ENCODE measurements at regions not wholly inside any gene's neighbourhood (a gene's known extent, or its start where the extent isn't known, plus 50 kb on each side); places are given as distances from the start of the nearest gene placed in this dataset.

DNA sequence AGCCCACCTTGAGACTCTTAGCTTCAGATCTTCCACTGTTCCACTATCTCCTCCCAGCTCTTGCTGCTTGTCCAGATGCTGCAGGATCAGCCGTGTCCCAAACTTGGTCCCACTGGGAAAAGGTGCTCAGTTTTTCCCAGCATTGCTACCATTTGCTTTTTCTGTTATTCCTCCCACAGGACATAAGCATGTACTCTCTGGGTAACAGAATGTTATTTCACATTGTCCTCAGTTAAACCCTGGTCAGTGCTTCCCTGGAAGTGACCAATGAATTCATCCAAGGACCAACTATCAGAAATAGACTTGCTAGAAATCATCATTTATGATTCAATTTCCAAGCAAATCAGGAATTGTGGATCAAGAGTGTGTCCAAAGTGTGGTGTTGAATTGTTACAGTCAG, 179.2 kb upstream of the ZNF32 start:
- Mint-ChIP-seq H3K4me3 (no peak overlapping the region), H3K36me3 (ENCODE audit: low read depth) (no peaks in the 10 kb centered on the region), H3K27ac (no peak overlapping the region), H3K4me1 (peaks cover 2% of the 10 kb centered on the region), H3K27me3 (peaks cover 12% of the 10 kb centered on the region)
- no peak for DNase-seq
- no peak for ATAC-seq
- no peaks in the 10 kb centered on the region for H3K9me3 ChIP-seq (ENCODE audit: control insufficient read depth, low read length, poor library complexity, severe bottlenecking)

DNA sequence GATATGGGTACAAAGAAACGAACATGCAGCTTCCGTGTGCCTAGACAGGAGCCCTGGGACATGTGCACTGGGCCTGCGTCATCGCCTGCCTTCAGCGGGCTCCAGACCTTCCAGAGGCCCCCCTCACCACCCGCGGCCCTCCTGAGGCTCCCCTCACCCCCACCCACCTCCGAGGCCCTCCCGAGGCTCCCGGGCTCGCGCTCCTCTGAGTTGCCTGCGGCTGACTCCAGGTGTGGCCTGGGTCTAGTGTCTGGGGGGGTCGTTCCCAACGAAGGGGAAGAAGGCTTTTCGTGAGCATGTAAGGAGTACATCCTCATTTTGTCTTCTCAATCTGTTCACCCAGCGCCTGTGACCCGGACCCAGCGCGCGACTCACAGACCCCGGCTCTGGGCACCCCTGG, 177.3 kb upstream of the ZNF32 start:
- peaks cover 11% of the 10 kb centered on the region for H3K4me1 Mint-ChIP-seq
- H3K27ac Mint-ChIP-seq: no peak overlapping the region
- no peaks in the 10 kb centered on the region for H3K9me3 ChIP-seq (ENCODE audit: control insufficient read depth, low read length, poor library complexity, severe bottlenecking)
- ATAC-seq (no peak), DNase-seq (no peak)
- H3K27me3 Mint-ChIP-seq: peaks cover 12% of the 10 kb centered on the region
- H3K4me3 Mint-ChIP-seq: no peak overlapping the region
- no peaks in the 10 kb centered on the region for H3K36me3 Mint-ChIP-seq (ENCODE audit: low read depth)

DNA sequence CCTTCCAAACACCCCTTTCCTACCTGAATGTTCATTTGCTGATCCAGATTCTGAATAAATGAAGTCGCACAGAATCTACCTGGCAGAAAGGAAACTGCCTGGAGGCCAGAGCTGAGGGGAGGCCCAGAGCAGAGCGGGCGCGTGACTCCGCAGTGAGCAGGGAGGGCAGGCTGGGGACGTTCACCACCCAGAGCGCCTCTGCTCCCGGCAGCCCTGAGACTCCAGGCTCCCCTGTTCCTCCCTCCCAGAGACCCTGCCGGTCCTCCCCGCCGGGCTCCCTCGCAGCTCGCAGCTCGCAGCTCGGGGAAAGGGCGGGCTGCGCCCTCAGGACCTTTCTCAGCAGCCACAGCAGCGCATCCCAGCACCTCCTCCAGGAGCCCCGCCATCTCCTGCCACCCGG, 176.7 kb upstream of the ZNF32 start:
- no peaks in the 10 kb centered on the region for H3K9me3 ChIP-seq (ENCODE audit: control insufficient read depth, low read length, poor library complexity, severe bottlenecking)
- H3K27ac Mint-ChIP-seq: no peak overlapping the region
- DNase-seq (no peak), ATAC-seq (no peak)
- H3K27me3 Mint-ChIP-seq: peaks cover 12% of the 10 kb centered on the region
- H3K36me3 Mint-ChIP-seq (ENCODE audit: low read depth): no peaks in the 10 kb centered on the region
- H3K4me3 Mint-ChIP-seq: no peak overlapping the region
- H3K4me1 Mint-ChIP-seq: peaks cover 11% of the 10 kb centered on the region

GRCh38 chr10:43824934-43825333, 176.3 kb upstream of the ZNF32 start:
- no peak for ATAC-seq
- H3K4me3 Mint-ChIP-seq: no peak overlapping the region

DNA sequence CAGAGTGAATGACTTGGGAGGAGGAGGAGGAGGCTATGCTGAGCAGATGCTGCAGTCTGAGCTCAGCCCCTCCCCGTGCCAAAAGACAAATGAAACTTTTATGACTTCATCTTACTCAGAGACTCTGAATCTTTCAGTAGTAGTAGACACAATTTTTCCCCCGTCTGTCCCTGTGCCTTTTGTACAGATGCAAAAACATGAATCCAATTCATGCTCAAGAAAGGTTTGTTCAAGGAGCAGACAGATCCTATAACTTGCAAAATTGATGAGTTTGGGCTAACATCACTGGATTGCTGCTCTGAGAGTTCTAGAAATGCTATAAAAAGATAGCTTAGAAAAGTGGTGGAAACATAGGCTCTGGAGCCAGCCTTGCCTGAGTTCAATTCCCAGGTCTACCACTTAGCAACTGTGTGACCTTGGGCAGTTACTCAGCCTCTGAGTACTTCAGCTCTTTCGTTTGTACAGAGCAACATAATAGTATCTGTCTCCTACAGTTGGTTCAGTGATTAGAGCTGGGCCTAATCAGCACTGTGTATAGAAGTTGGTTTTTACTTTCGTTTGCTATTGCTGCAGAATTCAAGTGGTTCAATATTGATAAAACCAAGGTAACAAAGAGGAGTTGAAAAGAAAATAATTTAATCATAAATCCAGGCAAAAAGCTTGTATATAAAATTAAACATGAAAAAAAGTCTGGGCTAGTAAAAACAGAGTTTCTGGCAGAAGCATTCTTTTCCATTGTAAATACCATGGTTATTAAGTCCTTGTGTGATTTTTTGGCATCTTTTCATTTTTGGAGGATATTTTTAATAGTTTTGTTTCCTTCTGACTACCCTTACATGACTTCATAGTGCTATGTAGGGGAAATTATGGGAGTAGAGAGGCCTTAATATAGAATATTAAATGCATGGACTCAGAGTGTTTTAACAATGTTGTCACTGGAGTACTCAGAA, 174.2 kb upstream of the ZNF32 start:
- Mint-ChIP-seq H3K36me3 (ENCODE audit: low read depth) (no peaks in the 10 kb centered on the region), H3K27me3 (peaks cover 17% of the 10 kb centered on the region), H3K4me3 (no peak overlapping the region), H3K27ac (no peak overlapping the region), H3K4me1 (peaks cover 16% of the 10 kb centered on the region)
- H3K9me3 ChIP-seq (ENCODE audit: control insufficient read depth, low read length, poor library complexity, severe bottlenecking): no peaks in the 10 kb centered on the region
- DNase-seq: no peak
- no peak for ATAC-seq

More at GRCh38 chr10:43824934-43825333, 176.3 kb upstream of the ZNF32 start:
- Mint-ChIP-seq H3K36me3 (ENCODE audit: low read depth) (no peaks in the 10 kb centered on the region), H3K4me1 (peaks cover 11% of the 10 kb centered on the region), H3K27ac (no peak overlapping the region), H3K27me3 (peaks cover 13% of the 10 kb centered on the region)
- no peak for DNase-seq
- H3K9me3 ChIP-seq (ENCODE audit: control insufficient read depth, low read length, poor library complexity, severe bottlenecking): no peaks in the 10 kb centered on the region

- Mint-ChIP-seq H3K27ac (peak overlapping the region; percentile 72), H3K4me3 (no peak overlapping the region), H3K4me1 (peaks cover 30% of the 10 kb centered on the region), H3K27me3 (peaks cover 7% of the 10 kb centered on the region), H3K36me3 (ENCODE audit: low read depth) (no peaks in the 10 kb centered on the region)
- ATAC-seq: no peak
- no peaks in the 10 kb centered on the region for H3K9me3 ChIP-seq (ENCODE audit: control insufficient read depth, low read length, poor library complexity, severe bottlenecking)
- DNase-seq: no peak
Observed at GRCh38 chr10:43821103-43821502, 172.4 kb upstream of the ZNF32 start.

DNA sequence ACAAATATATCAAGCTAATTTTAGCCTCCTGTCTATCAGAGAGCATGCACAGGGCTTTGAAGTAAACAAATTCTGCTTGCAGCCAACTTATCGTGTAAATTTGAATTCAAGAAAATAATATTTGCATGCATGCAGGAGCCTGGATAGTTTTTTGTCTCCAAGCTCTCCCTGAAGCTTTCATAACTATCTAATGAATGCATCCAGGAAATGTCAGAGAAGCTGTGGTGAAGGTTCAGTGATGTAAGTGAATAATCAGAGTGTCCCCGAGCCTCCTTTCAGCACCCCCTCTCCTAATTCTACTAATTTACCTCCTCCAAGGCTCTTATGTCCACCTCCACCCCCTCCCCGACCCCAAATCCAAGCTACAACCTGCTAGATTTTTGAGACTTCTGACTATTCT, 172.0 kb upstream of the ZNF32 start:
- no peak overlapping the region for H3K27ac Mint-ChIP-seq
- no peak overlapping the region for H3K4me3 Mint-ChIP-seq
- H3K36me3 Mint-ChIP-seq (ENCODE audit: low read depth): no peaks in the 10 kb centered on the region
- DNase-seq (no peak), ATAC-seq (no peak)
- H3K9me3 ChIP-seq (ENCODE audit: control insufficient read depth, low read length, poor library complexity, severe bottlenecking): no peaks in the 10 kb centered on the region
- peaks cover 35% of the 10 kb centered on the region for H3K4me1 Mint-ChIP-seq
- H3K27me3 Mint-ChIP-seq: peaks cover 7% of the 10 kb centered on the region

GRCh38 chr10:43819464-43820230, 171.0 kb upstream of the ZNF32 start:
- H3K4me1 Mint-ChIP-seq: peaks cover 40% of the 10 kb centered on the region
- H3K9me3 ChIP-seq (ENCODE audit: control insufficient read depth, low read length, poor library complexity, severe bottlenecking): no peaks in the 10 kb centered on the region
- H3K36me3 Mint-ChIP-seq (ENCODE audit: low read depth): no peaks in the 10 kb centered on the region
- peak overlapping the region; percentile 57 for H3K27ac Mint-ChIP-seq
- no peak overlapping the region for H3K4me3 Mint-ChIP-seq
- peaks cover 7% of the 10 kb centered on the region for H3K27me3 Mint-ChIP-seq
- DNase-seq: no peak
- no peak for ATAC-seq

GRCh38 chr10:43818687-43819086, 170.0 kb upstream of the ZNF32 start:
- no peak for DNase-seq
- no peaks in the 10 kb centered on the region for H3K36me3 Mint-ChIP-seq (ENCODE audit: low read depth)
- H3K27ac Mint-ChIP-seq: no peak overlapping the region
- H3K9me3 ChIP-seq (ENCODE audit: control insufficient read depth, low read length, poor library complexity, severe bottlenecking): no peaks in the 10 kb centered on the region
- peaks cover 42% of the 10 kb centered on the region for H3K4me1 Mint-ChIP-seq
- no peak overlapping the region for H3K4me3 Mint-ChIP-seq
- peaks cover 7% of the 10 kb centered on the region for H3K27me3 Mint-ChIP-seq
- no peak for ATAC-seq

DNA sequence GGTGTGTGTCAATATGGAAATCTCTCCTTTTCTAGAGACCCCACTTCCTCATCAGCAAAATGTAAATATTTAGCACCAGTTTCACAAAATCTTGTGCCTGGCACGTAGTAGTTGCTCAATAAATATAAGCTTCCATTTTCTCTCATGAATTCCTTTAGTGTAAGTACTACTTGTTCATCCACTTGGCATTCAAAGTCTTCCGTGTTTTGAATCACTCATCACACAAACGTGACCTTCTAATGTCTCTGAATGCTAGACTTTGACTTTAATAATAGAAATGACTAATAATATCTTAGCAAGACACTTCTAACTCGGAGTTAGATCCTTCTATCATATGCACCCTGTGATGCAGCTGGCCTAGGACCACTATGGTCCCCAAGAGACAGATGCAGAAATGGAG, 168.7 kb upstream of the ZNF32 start:
- peak overlapping the region; percentile 92 for H3K27ac Mint-ChIP-seq

DNA sequence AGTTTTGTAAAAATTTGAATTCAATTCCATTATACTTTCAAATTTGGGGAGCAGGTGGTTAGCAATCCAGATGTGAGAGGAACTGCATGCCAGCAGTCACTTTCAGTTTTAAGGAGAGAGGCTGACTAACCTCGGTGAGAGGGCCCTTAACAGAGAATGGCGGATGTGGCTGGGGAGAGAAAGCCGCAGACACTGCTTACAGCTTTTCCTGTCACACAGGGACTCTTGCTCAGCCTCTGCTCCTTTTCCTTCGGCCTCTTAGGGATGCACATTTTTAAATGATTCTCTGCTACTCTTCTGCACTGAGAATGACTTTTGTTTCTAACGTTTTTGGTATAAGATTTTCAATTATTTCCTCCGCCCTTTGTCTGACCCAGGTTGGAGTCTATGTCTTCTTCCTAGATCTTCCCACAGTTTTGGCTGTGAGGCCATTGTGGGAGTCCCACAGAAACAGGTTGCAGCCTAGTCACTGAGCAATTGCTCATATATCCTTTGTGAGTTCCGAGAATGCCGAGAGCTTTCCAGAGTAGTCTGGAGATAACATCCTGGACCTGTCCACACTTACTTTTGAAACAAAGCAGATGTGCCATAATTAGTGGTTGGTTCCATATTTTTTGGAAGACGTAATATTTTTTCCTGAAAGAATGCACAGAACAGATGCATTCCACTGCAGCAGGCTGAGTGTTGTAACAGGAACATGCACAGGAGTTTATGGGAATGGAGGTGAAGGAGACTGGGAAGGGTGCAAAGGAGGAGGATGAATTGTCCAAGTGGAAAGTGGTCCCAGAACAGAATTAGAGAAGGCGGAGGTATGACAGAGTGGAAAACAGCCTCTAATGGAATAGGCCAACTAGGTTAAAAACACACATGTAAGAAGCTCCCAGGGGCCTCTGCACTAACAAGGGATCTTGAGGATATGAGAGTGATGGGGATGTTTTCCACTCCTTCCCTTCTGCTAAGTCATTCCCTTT, 168.0 kb upstream of the ZNF32 start:
- peaks cover 7% of the 10 kb centered on the region for H3K27me3 Mint-ChIP-seq
- H3K27ac Mint-ChIP-seq: peak overlapping the region; percentile 92
- peaks cover 37% of the 10 kb centered on the region for H3K4me1 Mint-ChIP-seq
- peak; percentile 99 for ATAC-seq
- H3K9me3 ChIP-seq (ENCODE audit: control insufficient read depth, low read length, poor library complexity, severe bottlenecking): no peaks in the 10 kb centered on the region
- peak in 2 of 3 donors; percentile 34 to 45 for DNase-seq
- no peaks in the 10 kb centered on the region for H3K36me3 Mint-ChIP-seq (ENCODE audit: low read depth)
- H3K4me3 Mint-ChIP-seq: peak overlapping the region; percentile 83

More for the DNA sequence above, 168.7 kb upstream of the ZNF32 start:
- H3K27me3 Mint-ChIP-seq: peaks cover 7% of the 10 kb centered on the region
- no peak for DNase-seq
- H3K4me1 Mint-ChIP-seq: peaks cover 41% of the 10 kb centered on the region
- H3K36me3 Mint-ChIP-seq (ENCODE audit: low read depth): no peaks in the 10 kb centered on the region
- no peak overlapping the region for H3K4me3 Mint-ChIP-seq
- no peak for ATAC-seq
- H3K9me3 ChIP-seq (ENCODE audit: control insufficient read depth, low read length, poor library complexity, severe bottlenecking): no peaks in the 10 kb centered on the region

- H3K27me3 Mint-ChIP-seq: peaks cover 7% of the 10 kb centered on the region
- ATAC-seq: no peak
- peak overlapping the region; percentile 92 for H3K27ac Mint-ChIP-seq
- no peaks in the 10 kb centered on the region for H3K9me3 ChIP-seq (ENCODE audit: control insufficient read depth, low read length, poor library complexity, severe bottlenecking)
- DNase-seq: no peak
- H3K4me1 Mint-ChIP-seq: peaks cover 37% of the 10 kb centered on the region
- H3K36me3 Mint-ChIP-seq (ENCODE audit: low read depth): no peaks in the 10 kb centered on the region
- peak overlapping the region; percentile 25 for H3K4me3 Mint-ChIP-seq
Observed at GRCh38 chr10:43815181-43815885, 166.7 kb upstream of the ZNF32 start.

Measured in T-helper 17 cell (primary cell).